CD4-positive, alpha-beta memory T cell (primary cell): ENCODE measurements at regions not wholly inside any gene's neighbourhood (a gene's known extent, or its start where the extent isn't known, plus 50 kb on each side); places are given as distances from the start of the nearest gene placed in this dataset.
A peak's percentile ranks its signal among the peaks of the same experiment; 100 is the strongest.
"Not testable (repeated sequence)": the region's sequence is repeated elsewhere in the genome, so short reads cannot be mapped to it uniquely, and the experiment has no call there.

Source experiments
- CTCF ChIA-PET: fragments of 350-600 bp; sonication (Branson Sonifier 250); formaldehyde crosslinking; loops from one replicate; lab custom pipeline; 2021; ENCODE audit warnings: inconsistent platforms; ENCODE audit not compliant: partially characterized antibody; lab: Charles Lee
- POLR2A ChIA-PET: fragments of 350-600 bp; sonication (Branson Sonifier 250); formaldehyde crosslinking; loops from one replicate; lab custom pipeline; 2021; ENCODE audit not compliant: partially characterized antibody; lab: Charles Lee
- DNase-seq, 5 donors: peaks; one replicate each; pipeline versions ENCODE4 v3.0.0 to v3.0.0-alpha.2; 2020 to 2022; ENCODE audit warnings: mixed read lengths in 1 of 5
- H3K27ac ChIP-seq: one replicate; pipeline ENCODE4 v1.7.0; 2013; ENCODE audit warnings: low read depth, low read length
- H3K27me3 ChIP-seq: 2 replicates; pipeline ENCODE4 v1.7.0; 2013; ENCODE audit warnings: mild to moderate bottlenecking, low read length, moderate library complexity; ENCODE audit not compliant: insufficient read depth
- H3K36me3 ChIP-seq: 2 replicates; pipeline ENCODE4 v1.7.0; 2013; ENCODE audit warnings: mild to moderate bottlenecking, low read length, moderate library complexity; ENCODE audit not compliant: insufficient read depth
- H3K4me1 ChIP-seq: 2 replicates; pipeline ENCODE4 v1.7.0; 2013; ENCODE audit warnings: mild to moderate bottlenecking, low read length, moderate library complexity; ENCODE audit not compliant: insufficient read depth
- H3K4me3 ChIP-seq, 2 donors: one replicate each; pipeline ENCODE4 v1.7.0; 2013; ENCODE audit warnings: low read length in 2 of 2, mild to moderate bottlenecking in 1 of 2
- H3K9me3 ChIP-seq, 2 donors: one replicate each; pipeline ENCODE4 v1.7.0; 2013; ENCODE audit warnings: low read length in 2 of 2, control low read depth in 1 of 2; ENCODE audit not compliant: control insufficient read depth in 1 of 2
- H3K27ac Mint-ChIP-seq, 7 donors: one replicate each; pipeline ENCODE4 v1.8.0; 2020 to 2021; ENCODE audit warnings: mixed read lengths in 7 of 7, mild to moderate bottlenecking in 6 of 7, inconsistent platforms in 3 of 7, moderate library complexity in 3 of 7
- H3K27me3 Mint-ChIP-seq, 2 donors: one replicate each; pipeline ENCODE4 v1.8.0; 2020 to 2021; ENCODE audit warnings: mixed read lengths in 2 of 2
- H3K36me3 Mint-ChIP-seq, 2 donors: one replicate each; pipeline ENCODE4 v1.8.0; 2020 to 2021; ENCODE audit warnings: mixed read lengths in 2 of 2, inconsistent platforms in 1 of 2, mild to moderate bottlenecking in 1 of 2
- H3K4me1 Mint-ChIP-seq, 4 donors: one replicate each; pipeline ENCODE4 v1.8.0; 2020 to 2021; ENCODE audit warnings: mixed read lengths in 4 of 4, mild to moderate bottlenecking in 1 of 4
- H3K4me3 Mint-ChIP-seq, 8 donors: one replicate each; pipeline ENCODE4 v1.8.0; 2020 to 2021; ENCODE audit warnings: mixed read lengths in 8 of 8, mild to moderate bottlenecking in 7 of 8, moderate library complexity in 6 of 8, inconsistent platforms in 3 of 8
- H3K9me3 Mint-ChIP-seq, 8 donors: one replicate each; pipeline ENCODE4 v1.8.0; 2020 to 2021; ENCODE audit warnings: mixed read lengths in 8 of 8, mild to moderate bottlenecking in 5 of 8, inconsistent platforms in 3 of 8, moderate library complexity in 1 of 8
- intact Hi-C: fragments of 100-400 bp; cut with micrococcal nuclease; formaldehyde crosslinking; loops from one replicate; pipeline ENCODE4 v1.15.1; 2023

DNA sequence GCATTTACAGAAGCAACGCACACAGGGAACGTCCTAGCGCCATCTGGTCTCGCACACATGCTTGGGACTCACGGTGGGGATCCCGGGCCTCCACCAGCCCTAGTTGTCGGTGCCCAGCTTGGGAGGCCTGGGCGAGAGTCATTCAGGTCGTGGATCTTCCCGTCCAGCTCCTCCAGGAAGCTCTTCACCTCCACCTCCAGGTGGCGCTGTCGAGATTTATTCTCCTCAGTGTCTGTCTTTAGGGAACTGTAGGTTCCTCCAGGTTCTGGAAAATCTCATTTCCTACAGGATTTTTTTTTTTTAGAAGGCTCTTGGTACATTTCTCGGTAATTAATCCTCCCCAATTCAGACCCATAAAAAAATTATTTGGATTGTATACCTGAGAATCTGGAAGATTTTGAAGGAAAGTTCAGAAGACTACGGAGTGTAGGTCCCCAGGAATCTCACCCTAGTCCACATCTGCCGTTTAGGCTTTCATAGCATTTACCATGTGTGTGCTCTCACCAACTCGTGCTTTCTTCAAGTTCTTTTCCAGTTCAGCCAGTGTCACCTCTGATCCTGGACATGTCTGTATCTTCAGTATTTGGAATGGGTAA, 910.0 kb downstream of the TMEM121 start:
- Histone ChIP-seq H3K36me3 (no peaks in the 10 kb centered on the region), H3K4me1 (no peaks in the 10 kb centered on the region), H3K4me3 (no peak overlapping the region), H3K9me3 (no peaks in the 10 kb centered on the region), H3K27me3 (no peaks in the 10 kb centered on the region), H3K27ac (no peak overlapping the region)
- peaks cover 3 to 22% of the 10 kb centered on the region in 2 donors for H3K27me3 Mint-ChIP-seq
- peak in 4 of 5 donors; percentile 47 to 66 (median 56) for DNase-seq
- peaks cover 0 to 4% (median 1%) of the 10 kb centered on the region in 4 donors for H3K4me1 Mint-ChIP-seq
- no peak overlapping the region for H3K4me3 Mint-ChIP-seq
- no peak overlapping the region for H3K27ac Mint-ChIP-seq
- POLR2A ChIA-PET, result interaction anchor here (1.7 kb wide), 1 partner anchor 70 kb away, joined by 6 read pairs; no protein-coding TSS in a partner anchor
- CTCF ChIA-PET, result interaction anchor here (0.5 to 4.4 kb wide), 28 partner anchors 9 to 220 kb away, joined by 3 to 54 read pairs (median 5); no protein-coding TSS in a partner anchor
- intact Hi-C loops, result loop anchor here (1.0 kb wide), 1 partner anchor 82 kb away; no protein-coding TSS in a partner anchor
- no peaks in the 10 kb centered on the region for H3K9me3 Mint-ChIP-seq
- no peaks in the 10 kb centered on the region for H3K36me3 Mint-ChIP-seq

GRCh38 chr14:106442857-106443256, 916.5 kb downstream of the TMEM121 start:
- Histone ChIP-seq H3K4me1 (no peaks in the 10 kb centered on the region), H3K27ac (no peak overlapping the region), H3K4me3 (no peak overlapping the region), H3K27me3 (no peaks in the 10 kb centered on the region), H3K36me3 (no peaks in the 10 kb centered on the region), H3K9me3 (no peaks in the 10 kb centered on the region)
- Mint-ChIP-seq H3K27me3 (peaks cover 6 to 36% of the 10 kb centered on the region in 2 donors), H3K9me3 (no peaks in the 10 kb centered on the region), H3K36me3 (no peaks in the 10 kb centered on the region), H3K4me1 (no peaks in the 10 kb centered on the region), H3K4me3 (no peak overlapping the region), H3K27ac (no peak overlapping the region)
- POLR2A ChIA-PET, result no interaction called here
- DNase-seq, result peak in 4 of 5 donors; percentile 26 to 43 (median 32)
- CTCF ChIA-PET, result interaction anchor here (1.1 to 1.9 kb wide), 7 partner anchors 17 to 94 kb away, joined by 3 to 7 read pairs (median 3); no protein-coding TSS in a partner anchor
- intact Hi-C loops, result no loop called here

- POLR2A ChIA-PET, result no interaction called here
- H3K27ac Mint-ChIP-seq, result no peak overlapping the region
- H3K27me3 Mint-ChIP-seq, result peaks cover 12 to 16% of the 10 kb centered on the region in 2 donors
- DNase-seq, result no peak
- CTCF ChIA-PET, result interaction anchor here (1.2 kb wide), 1 partner anchor 35 kb away, joined by 3 read pairs; no protein-coding TSS in a partner anchor
- no peaks in the 10 kb centered on the region for H3K27me3 ChIP-seq
- no peaks in the 10 kb centered on the region for H3K9me3 ChIP-seq
- intact Hi-C loops, result no loop called here
- no peaks in the 10 kb centered on the region for H3K4me1 ChIP-seq
- H3K4me3 ChIP-seq, result no peak overlapping the region
- no peak overlapping the region for H3K27ac ChIP-seq
- no peaks in the 10 kb centered on the region for H3K9me3 Mint-ChIP-seq
- H3K4me3 Mint-ChIP-seq, result no peak overlapping the region
- no peaks in the 10 kb centered on the region for H3K36me3 Mint-ChIP-seq
- peaks cover 2 to 3% (median 2%) of the 10 kb centered on the region in 4 donors for H3K4me1 Mint-ChIP-seq
- H3K36me3 ChIP-seq, result no peaks in the 10 kb centered on the region
These were observed 928.6 kb downstream of the TMEM121 start for GRCh38 chr14:106455026-106455425.

GRCh38 chr14:106459971-106460730, 933.8 kb downstream of the TMEM121 start:
- intact Hi-C loops, result loop anchor here (1.0 to 2.0 kb wide), 2 partner anchors 51 to 58 kb away; no protein-coding TSS in a partner anchor
- Mint-ChIP-seq H3K4me1 (peaks cover 2 to 8% (median 5%) of the 10 kb centered on the region in 4 donors), H3K9me3 (peaks cover 0 to 1% (median 0%) of the 10 kb centered on the region in 8 donors), H3K27ac (peak overlapping the region in 2 of 7 donors; percentile 6 to 57), H3K36me3 (no peaks in the 10 kb centered on the region), H3K27me3 (peaks cover 10 to 14% of the 10 kb centered on the region in 2 donors), H3K4me3 (peak overlapping the region in 2 of 8 donors; percentile 32 to 35)
- Histone ChIP-seq H3K4me1 (no peaks in the 10 kb centered on the region), H3K36me3 (no peaks in the 10 kb centered on the region), H3K9me3 (no peaks in the 10 kb centered on the region), H3K27ac (no peak overlapping the region), H3K27me3 (no peaks in the 10 kb centered on the region), H3K4me3 (no peak overlapping the region)
- DNase-seq, result peak; percentile 49 to 68 (median 66)
- POLR2A ChIA-PET, result interaction anchor here (1.2 kb wide), 1 partner anchor 51 kb away, joined by 4 read pairs; no protein-coding TSS in a partner anchor
- CTCF ChIA-PET, result interaction anchor here (0.7 to 1.3 kb wide), 18 partner anchors 9 to 69 kb away, joined by 3 to 23 read pairs (median 4); no protein-coding TSS in a partner anchor

- Histone ChIP-seq H3K36me3 (no peaks in the 10 kb centered on the region), H3K27me3 (no peaks in the 10 kb centered on the region), H3K4me3 (no peak overlapping the region), H3K9me3 (no peaks in the 10 kb centered on the region), H3K4me1 (no peaks in the 10 kb centered on the region), H3K27ac (no peak overlapping the region)
- intact Hi-C loops, result loop anchor here (1.0 to 2.0 kb wide), 2 partner anchors 50 to 57 kb away; no protein-coding TSS in a partner anchor
- ChIA-PET CTCF (interaction anchor here (0.7 to 1.9 kb wide), 17 partner anchors 8 to 103 kb away, joined by 3 to 23 read pairs (median 5); no protein-coding TSS in a partner anchor), POLR2A (interaction anchor here (1.2 kb wide), 1 partner anchor 50 kb away, joined by 4 read pairs; no protein-coding TSS in a partner anchor)
- no peak for DNase-seq
- Mint-ChIP-seq H3K27me3 (peaks cover 9 to 10% of the 10 kb centered on the region in 2 donors), H3K27ac (no peak overlapping the region), H3K4me3 (peak overlapping the region in 1 of 8 donors; percentile 32), H3K4me1 (peaks cover 2 to 8% (median 5%) of the 10 kb centered on the region in 4 donors), H3K9me3 (peaks cover 0 to 1% (median 0%) of the 10 kb centered on the region in 8 donors), H3K36me3 (no peaks in the 10 kb centered on the region)
These were observed 934.5 kb downstream of the TMEM121 start for GRCh38 chr14:106460916-106461315.

- POLR2A ChIA-PET, DNase-seq, H3K27me3 Mint-ChIP-seq, H3K4me3 ChIP-seq, H3K27ac ChIP-seq, H3K36me3 ChIP-seq, H3K4me3 Mint-ChIP-seq, H3K4me1 ChIP-seq, intact Hi-C loops, H3K36me3 Mint-ChIP-seq, H3K9me3 Mint-ChIP-seq, H3K27ac Mint-ChIP-seq, H3K27me3 ChIP-seq, H3K9me3 ChIP-seq: not testable (repeated sequence)
- peaks cover 1 to 11% (median 6%) of the 10 kb centered on the region in 4 donors for H3K4me1 Mint-ChIP-seq
- CTCF ChIA-PET, result interaction anchor here (0.8 to 5.0 kb wide), 10 partner anchors 10 to 351 kb away, joined by 3 to 39 read pairs (median 7); no protein-coding TSS in a partner anchor
These were observed 940.1 kb downstream of the TMEM121 start for GRCh38 chr14:106466483-106466882.
